SK-N-SH treated with all-trans-retinoic acid at 6 μM for 48 hours (cell line): ENCODE measurements at regions not wholly inside any gene's neighbourhood (a gene's known extent, or its start where the extent isn't known, plus 50 kb on each side); places are given as distances from the start of the nearest gene placed in this dataset.

Experiments used
- ARNTL ChIP-seq: fragments of 450-650 bp; formaldehyde crosslinking; IDR thresholded peaks from 2 replicates; pipeline ENCODE4 v1.5.0; 2020; ENCODE audit warnings: low read depth, mild to moderate bottlenecking, moderate library complexity, borderline replicate concordance
- CSDC2 ChIP-seq: fragments of 250-450 bp; sonication (Bioruptor Pico); IDR thresholded peaks from 2 replicates; pipeline ENCODE4 v1.5.0; 2020; ENCODE audit warnings: mild to moderate bottlenecking, moderate library complexity
- GLIS3 ChIP-seq: fragments of 250-450 bp; sonication (Bioruptor Pico); IDR thresholded peaks from 2 replicates; pipeline ENCODE4 v1.5.0; 2020; ENCODE audit warnings: mild to moderate bottlenecking, moderate library complexity
- PATZ1 ChIP-seq: fragments of 250-450 bp; sonication (Bioruptor Pico); IDR thresholded peaks from 2 replicates; pipeline ENCODE4 v1.8.0; 2020; ENCODE audit warnings: mild to moderate bottlenecking, moderate library complexity, borderline replicate concordance
- POU6F1 ChIP-seq: fragments of 250-450 bp; sonication (Bioruptor Pico); IDR thresholded peaks from 2 replicates; pipeline ENCODE4 v1.8.0; 2021; ENCODE audit warnings: low read depth, mild to moderate bottlenecking, moderate library complexity, borderline replicate concordance
- PPARA ChIP-seq: fragments of 250-450 bp; sonication (Bioruptor Pico); IDR thresholded peaks from 2 replicates; pipeline ENCODE4 v1.5.0; 2020; ENCODE audit warnings: mild to moderate bottlenecking, borderline replicate concordance
- RARB ChIP-seq: fragments of 250-450 bp; sonication (Bioruptor Pico); IDR thresholded peaks from 2 replicates; pipeline ENCODE4 v1.8.0; 2021; ENCODE audit warnings: mild to moderate bottlenecking, moderate library complexity
- ZC3H10 ChIP-seq: fragments of 250-450 bp; sonication (Bioruptor Pico); IDR thresholded peaks from 2 replicates; pipeline ENCODE4 v1.5.1; 2021; ENCODE audit warnings: mild to moderate bottlenecking, moderate library complexity
- ZFP30 ChIP-seq: fragments of 450-650 bp; formaldehyde crosslinking; IDR thresholded peaks from 2 replicates; pipeline ENCODE4 v1.5.0; 2022; ENCODE audit warnings: mild to moderate bottlenecking, moderate library complexity
- ZNF70 ChIP-seq: fragments of 450-650 bp; formaldehyde crosslinking; IDR thresholded peaks from 2 replicates; pipeline ENCODE4 v1.5.0; 2020; ENCODE audit warnings: mild to moderate bottlenecking, moderate library complexity

DNA sequence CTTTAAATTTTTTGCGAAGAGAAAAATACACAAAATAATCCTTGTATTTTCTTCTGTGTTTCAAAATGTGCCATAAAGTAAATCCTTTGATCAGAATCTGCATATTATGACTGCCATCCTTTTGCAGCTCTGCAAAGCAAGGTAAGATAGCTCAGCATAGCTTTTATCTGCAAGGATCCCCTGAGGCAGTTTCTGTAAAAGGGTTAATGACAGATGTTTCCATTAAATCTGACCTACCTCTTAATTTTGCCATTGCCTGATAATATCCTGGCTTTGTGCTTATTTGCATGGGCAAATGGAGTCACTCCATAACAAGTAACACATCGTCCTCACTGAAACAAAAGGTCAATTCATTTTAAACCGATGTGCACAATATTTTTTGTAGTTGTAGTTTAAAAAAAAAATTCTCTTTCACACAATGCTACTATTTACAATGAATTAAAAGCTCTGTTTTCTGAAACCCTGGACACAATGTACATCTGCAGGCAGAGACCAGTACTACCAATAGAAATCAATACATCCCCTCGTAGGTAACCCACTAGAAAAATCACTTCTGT, 108.5 kb upstream of the SOX5 start:
- TF ChIP-seq POU6F1 (CRISPR knock-in tag) (no peak), GLIS3 (CRISPR knock-in tag) (no peak), ZC3H10 (CRISPR knock-in tag) (no peak), ZNF70 (CRISPR knock-in tag) (no peak), RARB (no peak), PATZ1 (CRISPR knock-in tag) (no peak), CSDC2 (CRISPR knock-in tag) (no peak), ZFP30 (CRISPR knock-in tag) (no peak), PPARA (CRISPR knock-in tag) (no peak), ARNTL (CRISPR knock-in tag) (no peak)
